ENCODE measurements at regions not wholly inside any gene's neighbourhood (a gene's known extent, or its start where the extent isn't known, plus 50 kb on each side); places are given as distances from the start of the nearest gene placed in this dataset.

GRCh38 chr6:113320653-113321052 is 536.5 kb upstream of the MARCKS start:
- no peak for DNase-seq

- DNase-seq: no peak
These were observed 530.4 kb upstream of the MARCKS start for GRCh38 chr6:113326781-113327180.

GRCh38 chr6:113328886-113329381 is 528.2 kb upstream of the MARCKS start:
- no peak for DNase-seq

GRCh38 chr6:113329942-113330635 is 527.1 kb upstream of the MARCKS start:
- no peak for DNase-seq

GRCh38 chr6:113330636-113330946 is 526.6 kb upstream of the MARCKS start:
- DNase-seq: no peak

GRCh38 chr6:113331021-113331420 is 526.1 kb upstream of the MARCKS start:
- no peak for DNase-seq

- DNase-seq: no peak
These were observed 518.5 kb upstream of the MARCKS start for GRCh38 chr6:113338644-113339043.

- DNase-seq: no peak
These were observed 517.9 kb upstream of the MARCKS start for GRCh38 chr6:113339209-113339608.

- no peak for DNase-seq
These were observed 516.8 kb upstream of the MARCKS start for GRCh38 chr6:113340371-113340770.

GRCh38 chr6:113343940-113344339 is 513.2 kb upstream of the MARCKS start:
- DNase-seq: no peak

- no peak for DNase-seq
These were observed 512.2 kb upstream of the MARCKS start for GRCh38 chr6:113344969-113345368.

- DNase-seq: no peak
These were observed 509.7 kb upstream of the MARCKS start for GRCh38 chr6:113347436-113347835.

GRCh38 chr6:113350461-113350860 is 506.7 kb upstream of the MARCKS start:
- no peak for DNase-seq

- no peak for DNase-seq
These were observed 505.8 kb upstream of the MARCKS start for GRCh38 chr6:113351173-113351834.

GRCh38 chr6:113352029-113352801 is 504.9 kb upstream of the MARCKS start:
- no peak for DNase-seq

GRCh38 chr6:113352831-113353230 is 504.3 kb upstream of the MARCKS start:
- no peak for DNase-seq

GRCh38 chr6:113353392-113353791 is 503.8 kb upstream of the MARCKS start:
- no peak for DNase-seq

GRCh38 chr6:113354204-113354895 is 502.8 kb upstream of the MARCKS start:
- DNase-seq: no peak

GRCh38 chr6:113356139-113356538 is 501.0 kb upstream of the MARCKS start:
- DNase-seq: no peak

- DNase-seq: no peak
These were observed 500.1 kb upstream of the MARCKS start for GRCh38 chr6:113357041-113357440.

GRCh38 chr6:113358063-113358583 is 499.0 kb upstream of the MARCKS start:
- DNase-seq: no peak

GRCh38 chr6:113359155-113360140 is 497.7 kb upstream of the MARCKS start:
- DNase-seq: peak; percentile 14

All from NCI-H2171 treated with DMSO at 0.1 percent for 48 hours (cell line).